GM21381 (cell line): ENCODE measurements at regions not wholly inside any gene's neighbourhood (a gene's known extent, or its start where the extent isn't known, plus 50 kb on each side); places are given as distances from the start of the nearest gene placed in this dataset.
"Not testable (repeated sequence)": the region's sequence is repeated elsewhere in the genome, so short reads cannot be mapped to it uniquely, and the experiment has no call there.

ENCODE experiments used
- ATAC-seq: cut with Tn5 transposase; IDR thresholded peaks from one replicate; pipeline ENCODE4 v1.9.1; 2021; ENCODE audit warnings: mild to moderate bottlenecking, moderate library complexity; ENCODE audit not compliant: unreplicated experiment

GRCh38 chrY:18393633-18394032 is 152.9 kb upstream of the HSFY1 start:
- ATAC-seq: not testable (repeated sequence)

GRCh38 chrY:18420846-18421245 is 125.7 kb upstream of the HSFY1 start:
- ATAC-seq: not testable (repeated sequence)

GRCh38 chrY:18421457-18421856 is 125.1 kb upstream of the HSFY1 start:
- peak; percentile 82 for ATAC-seq

- ATAC-seq: peak; percentile 64
These were observed 122.4 kb upstream of the HSFY1 start for GRCh38 chrY:18423970-18424608.

- ATAC-seq: not testable (repeated sequence)
These were observed 113.0 kb upstream of the HSFY1 start for GRCh38 chrY:18433540-18433939.

GRCh38 chrY:18445853-18446252 is 100.7 kb upstream of the HSFY1 start:
- ATAC-seq: peak; percentile 85

- ATAC-seq: not testable (repeated sequence)
These were observed 93.7 kb upstream of the HSFY1 start for GRCh38 chrY:18452815-18453214.

GRCh38 chrY:18459136-18459535 is 87.4 kb upstream of the HSFY1 start:
- not testable (repeated sequence) for ATAC-seq

GRCh38 chrY:18461211-18461911 is 85.2 kb upstream of the HSFY1 start:
- not testable (repeated sequence) for ATAC-seq

- not testable (repeated sequence) for ATAC-seq
These were observed 81.7 kb upstream of the HSFY1 start for GRCh38 chrY:18464812-18465211.

- ATAC-seq: not testable (repeated sequence)
These were observed 79.9 kb upstream of the HSFY1 start for GRCh38 chrY:18466661-18467060.

- not testable (repeated sequence) for ATAC-seq
These were observed 63.2 kb upstream of the HSFY1 start for GRCh38 chrY:18483354-18483753.
